GM18951 (cell line): ENCODE measurements at regions not wholly inside any gene's neighbourhood (a gene's known extent, or its start where the extent isn't known, plus 50 kb on each side); places are given as distances from the start of the nearest gene placed in this dataset.
"Not testable (repeated sequence)": the region's sequence is repeated elsewhere in the genome, so short reads cannot be mapped to it uniquely, and the experiment has no call there.

Experiments
- POLR2A ChIP-seq: IDR thresholded peaks from 4 replicates; pipeline ENCODE4 v1.6.1; 2011; ENCODE audit warnings: mild to moderate bottlenecking; ENCODE audit not compliant: insufficient read length, insufficient read depth; ENCODE audit errors: extremely low read depth
- in situ Hi-C: fragments of 300-500 bp; cut with MboI; formaldehyde crosslinking; loops from one replicate; pipeline ENCODE4 v1.12.0; 2022; ENCODE audit warnings: low sequenced_read_pairs, mixed read lengths, inconsistent platforms; ENCODE audit not compliant: unreplicated experiment

DNA sequence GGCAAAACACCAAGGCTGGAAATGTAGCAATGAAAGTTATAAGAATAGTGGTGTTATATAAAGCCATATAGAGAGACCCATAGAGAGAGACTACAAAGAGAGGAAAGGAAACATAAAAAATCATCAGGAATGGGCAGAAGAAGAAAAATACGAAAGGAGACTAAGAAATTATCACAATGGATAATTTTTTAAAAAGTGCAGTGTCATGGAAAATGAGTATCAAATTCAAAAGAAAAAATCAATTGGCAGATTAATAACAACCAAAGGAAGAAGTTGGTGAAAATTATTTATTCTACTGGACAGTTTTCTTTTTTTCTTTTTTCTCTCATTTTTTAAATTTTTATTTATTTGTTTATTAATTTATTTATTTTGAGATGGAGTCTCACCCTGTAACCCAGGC is 1488.4 kb upstream of the WWC1 start:
- TF ChIP-seq POLR2A: no peak
- in situ Hi-C loops: no loop called here

DNA sequence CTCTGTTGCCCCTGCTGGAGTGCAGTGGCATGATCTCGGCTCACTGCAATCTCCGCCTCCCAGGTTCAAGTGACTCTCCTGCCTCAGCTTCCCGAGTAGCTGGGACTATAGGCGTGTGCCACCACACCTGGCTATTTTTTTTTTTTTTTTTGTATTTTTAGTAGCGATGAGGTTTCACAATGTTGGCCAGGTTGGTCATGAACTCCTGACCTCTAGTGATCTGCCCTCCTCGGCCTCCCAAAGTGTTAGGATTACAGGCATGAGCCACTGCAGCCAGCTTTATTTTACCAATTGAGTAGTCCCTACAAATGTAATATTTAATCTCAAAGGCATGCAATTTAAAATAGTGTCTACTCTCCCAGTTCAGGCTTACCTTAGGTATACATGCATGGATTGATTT is 1487.2 kb upstream of the WWC1 start:
- in situ Hi-C loops: not testable (repeated sequence)

DNA sequence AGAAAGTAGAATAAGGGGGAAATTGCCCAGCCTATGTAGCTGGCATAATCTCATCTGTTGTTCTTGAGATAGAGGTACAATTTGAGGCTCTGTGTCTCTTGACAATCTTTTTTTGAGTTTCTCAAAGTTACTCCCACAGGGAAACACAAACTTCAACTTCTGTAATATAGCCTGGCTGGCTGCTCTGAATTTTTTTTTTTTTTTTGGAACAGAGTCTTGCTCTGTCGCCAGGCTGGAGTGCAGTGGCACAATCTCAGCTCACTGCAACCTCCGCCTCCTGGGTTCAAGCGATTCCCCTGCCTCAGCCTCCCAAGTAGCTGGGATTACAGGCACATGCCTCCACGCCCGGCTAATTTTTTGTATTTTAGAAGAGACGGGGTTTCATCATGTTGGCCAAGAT is 1486.8 kb upstream of the WWC1 start:
- in situ Hi-C loops: not testable (repeated sequence)

DNA sequence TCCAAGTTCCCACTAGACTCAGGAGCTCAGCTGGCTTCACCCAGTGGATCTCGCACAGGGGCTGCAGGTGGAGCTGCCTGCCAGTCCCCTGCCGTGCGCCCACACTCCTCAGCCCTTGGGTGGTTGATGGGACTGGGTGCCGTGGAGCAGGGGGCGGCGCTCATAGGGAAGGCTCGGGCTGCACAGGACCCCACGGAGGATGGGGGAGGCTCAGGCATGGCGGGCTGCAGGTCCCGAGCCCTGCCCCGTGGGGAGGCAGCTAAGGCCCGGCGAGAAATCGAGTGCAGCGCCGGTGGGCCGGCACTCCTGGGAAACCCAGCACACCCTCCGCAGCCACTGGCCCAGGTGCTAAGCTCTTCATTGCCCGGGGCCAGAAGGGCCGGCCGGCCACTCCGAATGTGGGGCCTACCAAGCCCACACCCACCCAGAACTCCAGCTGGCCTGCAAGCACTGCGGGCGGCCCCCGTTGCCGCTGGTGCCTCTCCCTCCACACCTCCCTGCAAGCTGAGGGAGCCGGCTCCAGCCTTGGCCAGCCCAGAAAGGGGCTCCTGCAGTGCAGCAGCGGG is 1481.3 kb upstream of the WWC1 start:
- in situ Hi-C loops: not testable (repeated sequence)

DNA sequence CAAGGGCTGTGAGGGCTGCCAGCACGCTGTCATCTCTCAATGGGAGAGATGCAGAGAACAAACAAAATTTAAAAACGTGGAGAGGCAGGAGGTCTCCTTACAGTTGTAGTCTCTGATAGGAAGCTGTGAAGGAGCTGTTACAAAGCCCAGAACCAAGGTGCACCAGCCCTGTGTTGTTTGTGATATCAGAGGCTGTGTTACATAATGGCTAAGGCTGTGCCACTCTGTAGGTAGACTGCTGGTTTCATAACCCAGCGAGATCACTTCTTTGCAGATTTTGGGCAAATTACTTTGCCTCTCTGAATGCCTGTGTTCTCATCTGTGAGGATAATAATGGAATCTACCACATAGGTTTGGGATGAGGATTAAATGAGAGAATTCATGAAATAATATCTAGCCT is 1480.7 kb upstream of the WWC1 start:
- TF ChIP-seq POLR2A: no peak
- in situ Hi-C loops: no loop called here

DNA sequence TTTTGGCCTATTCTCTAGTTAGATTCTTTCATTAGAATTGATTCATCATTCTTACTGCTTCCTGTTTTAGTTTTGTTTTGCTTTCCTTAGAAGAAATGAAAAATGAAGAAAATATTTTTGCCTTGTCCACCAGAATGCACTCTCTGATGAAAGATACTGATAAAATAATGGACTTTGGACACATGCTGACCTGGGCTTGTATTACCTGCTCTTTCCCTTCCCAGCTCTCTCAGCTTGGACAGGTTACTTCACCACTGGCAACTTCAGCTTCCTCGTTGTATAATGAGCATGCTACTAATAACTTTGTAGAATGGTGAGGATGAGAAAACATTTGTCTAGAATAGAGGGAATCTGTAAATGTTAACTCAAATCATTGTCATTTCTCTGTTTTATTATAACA is 1468.1 kb upstream of the WWC1 start:
- TF ChIP-seq POLR2A: no peak
- in situ Hi-C loops: no loop called here

DNA sequence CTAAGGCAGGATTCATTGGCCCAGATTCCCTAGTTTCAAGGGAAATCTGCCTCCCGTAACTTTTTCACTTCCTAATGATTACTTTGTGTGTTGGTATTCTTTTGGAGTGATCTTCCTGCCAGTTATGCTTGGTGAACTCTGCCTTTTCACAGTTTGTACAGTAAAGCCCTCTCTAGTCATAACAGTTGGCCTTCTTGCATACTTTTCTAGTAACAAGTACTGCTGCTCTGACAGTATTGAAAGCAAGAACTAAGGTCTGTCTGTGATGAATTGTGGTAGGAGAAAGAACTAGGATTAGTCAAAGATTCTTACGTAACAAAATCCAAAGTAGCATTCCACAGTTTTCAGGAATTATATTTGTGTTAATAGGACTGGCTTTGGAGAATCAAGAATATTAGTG is 1457.2 kb upstream of the WWC1 start:
- in situ Hi-C loops: no loop called here
- TF ChIP-seq POLR2A: no peak

DNA sequence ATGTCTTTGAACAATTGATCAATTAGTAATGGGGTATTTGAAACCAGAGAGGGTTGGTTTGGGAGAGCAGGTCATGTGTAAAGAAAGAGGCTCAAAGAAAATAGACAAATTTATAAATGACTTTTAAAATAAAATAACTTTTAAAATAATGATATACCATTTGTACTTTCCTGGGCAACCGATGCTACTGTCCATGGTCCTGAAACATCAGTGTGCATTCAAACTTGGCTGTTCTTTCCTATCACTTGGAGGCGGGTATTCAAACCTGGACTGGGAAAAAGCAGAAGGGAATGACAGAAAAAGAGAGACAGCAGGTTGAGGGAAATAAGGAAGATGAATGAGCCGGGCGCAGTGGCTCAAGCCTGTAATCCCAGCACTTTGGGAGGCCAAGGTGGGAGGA is 1446.4 kb upstream of the WWC1 start:
- TF ChIP-seq POLR2A: no peak
- in situ Hi-C loops: no loop called here

DNA sequence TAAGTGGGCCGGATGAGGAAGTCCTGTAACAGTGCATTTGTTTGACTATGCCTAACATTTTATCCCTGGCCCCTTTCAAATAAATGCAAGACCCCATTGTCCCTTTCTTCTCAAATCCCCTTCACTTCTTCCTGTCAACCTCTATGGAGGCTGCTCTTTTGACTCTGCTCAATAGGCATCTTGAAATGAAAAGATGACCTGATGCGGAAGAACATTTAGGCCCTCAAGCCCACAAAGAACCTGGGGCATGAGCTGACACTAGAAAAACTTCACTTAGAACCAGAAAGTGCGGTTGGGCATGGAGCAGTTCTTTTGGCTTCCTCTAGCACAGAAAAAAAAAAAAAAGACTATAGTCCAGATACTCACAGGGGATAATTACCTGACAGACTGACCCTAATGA is 1434.7 kb upstream of the WWC1 start:
- no peak for TF ChIP-seq POLR2A

DNA sequence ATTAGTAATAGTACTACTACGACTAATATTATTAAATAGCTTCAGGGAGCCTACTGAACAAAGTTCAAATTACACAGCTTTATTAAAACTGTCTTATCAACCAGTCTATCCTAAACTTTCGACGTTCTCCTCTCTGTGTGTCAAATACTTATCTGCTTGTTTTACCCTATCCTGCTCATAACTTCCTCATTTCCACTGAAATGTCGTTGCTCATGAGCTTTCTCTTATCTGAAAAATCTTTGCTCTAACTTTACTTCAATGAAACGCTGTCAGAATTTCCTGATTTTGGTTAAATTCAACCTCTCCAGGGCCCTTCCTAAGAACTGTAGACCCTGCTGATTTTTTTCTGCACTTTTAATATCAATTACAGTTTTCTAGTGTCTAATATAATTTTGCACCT is 1431.0 kb upstream of the WWC1 start:
- TF ChIP-seq POLR2A: no peak
- in situ Hi-C loops: no loop called here

More for the DNA sequence above, 1434.7 kb upstream of the WWC1 start:
- in situ Hi-C loops: no loop called here

DNA sequence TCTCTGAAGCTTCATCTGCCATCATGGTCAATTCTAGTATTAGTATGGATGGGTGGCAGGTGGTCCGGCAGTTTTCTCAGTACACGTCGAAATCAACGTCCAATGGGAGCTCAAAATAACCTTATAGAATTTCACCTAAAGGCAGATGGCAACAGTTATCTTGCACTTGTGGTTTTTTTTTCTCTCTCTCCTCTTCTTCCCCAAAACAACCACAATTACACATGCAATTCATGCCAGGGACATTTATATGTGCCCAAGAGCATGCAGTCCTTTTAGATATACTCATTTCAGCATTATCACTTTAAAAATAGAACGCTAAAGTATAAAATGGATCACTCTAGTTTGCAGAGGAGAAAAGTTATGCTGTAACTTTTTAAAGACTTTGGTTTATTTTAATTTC is 1428.9 kb upstream of the WWC1 start:
- no peak for TF ChIP-seq POLR2A
- in situ Hi-C loops: no loop called here

DNA sequence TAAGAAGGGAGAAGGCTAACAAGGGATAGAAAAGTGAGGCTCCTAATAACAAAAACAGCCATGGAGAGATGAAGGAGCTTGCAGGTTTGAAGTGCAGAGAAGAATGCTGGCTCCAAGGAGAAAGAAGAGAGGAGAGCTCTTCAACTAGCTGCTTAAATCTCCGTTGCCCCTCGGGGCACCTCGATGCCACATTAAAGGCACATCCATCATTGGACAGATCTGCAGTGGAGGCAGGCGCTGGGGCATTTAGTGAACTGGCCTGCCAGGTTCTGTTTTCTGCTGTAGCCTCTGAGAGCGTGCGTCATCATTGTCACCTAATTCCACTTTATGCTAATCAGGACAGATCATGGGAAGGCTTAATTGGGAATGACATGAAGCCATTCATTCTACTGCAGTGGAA is 1426.2 kb upstream of the WWC1 start:
- no peak for TF ChIP-seq POLR2A
- in situ Hi-C loops: no loop called here

DNA sequence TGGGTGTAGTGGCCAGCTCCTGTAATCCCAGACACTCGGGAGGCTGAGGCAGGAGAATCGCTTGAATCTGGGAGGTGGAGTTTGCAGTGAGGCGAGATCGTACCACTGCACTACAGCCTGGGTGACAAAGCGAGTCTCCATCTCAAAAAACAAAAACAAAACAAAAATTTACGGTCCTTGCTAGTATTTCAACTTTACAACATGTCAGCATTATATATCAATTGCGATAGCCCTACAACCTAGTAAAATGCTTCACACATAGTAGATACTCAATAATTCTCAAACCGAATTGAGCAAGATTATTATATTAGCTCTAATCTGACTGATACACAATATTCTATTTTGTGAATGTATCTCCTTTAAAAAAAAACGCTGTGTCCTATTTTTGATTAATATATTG is 1411.0 kb upstream of the WWC1 start:
- in situ Hi-C loops: no loop called here
- no peak for TF ChIP-seq POLR2A

DNA sequence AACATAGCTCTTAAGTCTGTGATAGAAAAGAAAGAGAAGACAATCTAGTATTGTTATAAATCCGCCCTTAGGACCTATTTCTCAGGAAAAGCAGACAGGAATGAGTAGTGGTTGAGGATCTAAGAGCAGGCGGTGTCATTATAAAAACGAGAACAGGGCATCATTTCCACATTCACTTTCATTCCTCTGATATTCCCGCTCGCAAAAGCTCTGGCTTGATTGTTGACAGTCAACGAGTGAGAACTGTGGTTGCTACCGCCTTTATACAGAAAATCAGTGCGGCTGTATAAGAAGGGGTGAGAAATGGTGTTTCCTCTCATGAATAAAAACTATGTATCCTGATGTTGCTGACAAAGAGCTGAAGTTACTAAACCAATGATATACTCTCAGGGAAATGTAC is 1409.6 kb upstream of the WWC1 start:
- no peak for TF ChIP-seq POLR2A
- in situ Hi-C loops: no loop called here

DNA sequence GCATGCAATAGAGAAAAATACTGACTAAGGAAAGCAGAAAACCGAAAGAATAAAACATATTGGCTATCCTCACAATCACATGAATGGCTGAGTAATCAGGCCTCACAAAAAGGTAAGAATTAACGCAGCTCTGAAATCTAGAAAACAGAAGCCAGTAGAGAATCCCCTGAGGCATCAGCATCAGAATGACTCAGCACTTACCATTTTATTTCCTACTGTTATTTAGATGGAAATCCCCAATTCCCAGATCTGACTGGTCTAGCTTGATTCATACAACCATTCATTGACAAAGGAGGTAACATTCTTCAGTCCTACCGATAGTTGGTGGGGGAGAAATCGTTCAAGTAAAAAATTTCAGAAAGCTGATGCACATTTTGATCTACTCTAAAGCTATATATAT is 1408.4 kb upstream of the WWC1 start:
- no peak for TF ChIP-seq POLR2A
- in situ Hi-C loops: no loop called here

DNA sequence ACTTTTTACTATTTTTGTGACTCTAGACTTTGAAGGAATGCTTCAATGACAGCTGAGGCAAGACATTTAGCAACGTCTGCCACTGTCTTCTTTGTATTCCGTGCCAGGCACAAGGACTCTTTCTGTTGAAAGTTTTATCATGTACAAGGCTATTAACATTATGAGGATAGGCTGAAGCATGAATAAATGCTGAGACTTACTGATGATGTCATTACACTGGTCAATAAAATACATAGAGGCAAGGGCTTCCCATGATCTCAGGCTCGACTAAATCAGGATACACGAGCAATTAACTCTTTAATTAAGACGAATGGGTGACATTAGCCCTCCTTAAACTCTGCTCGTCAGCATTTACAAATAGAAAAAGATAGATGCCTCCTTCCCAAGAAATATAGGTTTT is 1393.3 kb upstream of the WWC1 start:
- TF ChIP-seq POLR2A: no peak

DNA sequence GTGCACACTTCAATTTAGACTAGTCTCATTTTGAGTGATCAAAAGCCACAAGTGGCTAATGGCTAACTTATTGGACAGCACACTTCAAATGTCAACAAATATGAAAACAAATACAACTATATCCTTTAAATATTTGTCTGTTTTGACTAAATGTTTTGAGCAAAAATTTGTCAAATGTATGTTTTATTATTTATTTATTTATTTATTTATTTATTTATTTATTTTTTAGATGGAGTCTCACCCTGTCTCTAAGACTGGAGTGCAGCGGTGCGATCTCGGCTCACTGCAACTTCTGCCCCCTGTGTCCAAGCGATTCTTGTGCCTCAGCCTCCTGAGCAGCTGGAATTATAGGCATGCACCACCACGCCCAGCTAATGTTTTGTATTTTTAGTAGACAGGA is 1392.1 kb upstream of the WWC1 start:
- in situ Hi-C loops: no loop called here
- no peak for TF ChIP-seq POLR2A

More for the DNA sequence above, 1393.3 kb upstream of the WWC1 start:
- in situ Hi-C loops: no loop called here
